ENCODE measurements at regions not wholly inside any gene's neighbourhood (a gene's known extent, or its start where the extent isn't known, plus 50 kb on each side); places are given as distances from the start of the nearest gene placed in this dataset.

GRCh38 chr10:113221756-113222168 lies 271.7 kb downstream of the TCF7L2 start:
- TF ChIP-seq CTCF (IDR thresholded peaks at IDR 0.05) (no peak), POLR2A (IDR thresholded peaks at IDR 0.05) (no peak)
